Neural crest cell (in vitro differentiated cells): ENCODE measurements at regions not wholly inside any gene's neighbourhood (a gene's known extent, or its start where the extent isn't known, plus 50 kb on each side); places are given as distances from the start of the nearest gene placed in this dataset.

Experiments used
- DNase-seq: peaks from one replicate; pipeline ENCODE4 v3.0.0; 2021; ENCODE audit warnings: low read depth, mixed read lengths, low spot score
- H3K27ac Mint-ChIP-seq: one replicate; pipeline ENCODE4 v1.8.0; 2021; ENCODE audit warnings: mild to moderate bottlenecking, mixed read lengths; ENCODE audit not compliant: unreplicated experiment
- H3K27me3 Mint-ChIP-seq: 2 replicates; pipeline ENCODE4 v1.8.0; 2021; ENCODE audit warnings: low read depth, mild to moderate bottlenecking, mixed read lengths
- H3K36me3 Mint-ChIP-seq: 2 replicates; pipeline ENCODE4 v1.8.0; 2021; ENCODE audit warnings: low read depth, mild to moderate bottlenecking, mixed read lengths
- H3K4me1 Mint-ChIP-seq: 2 replicates; pipeline ENCODE4 v1.8.0; 2021; ENCODE audit warnings: mixed read lengths
- H3K4me3 Mint-ChIP-seq: one replicate; pipeline ENCODE4 v1.8.0; 2021; ENCODE audit warnings: mild to moderate bottlenecking, mixed read lengths
- H3K9me3 Mint-ChIP-seq: 2 replicates; pipeline ENCODE4 v1.8.0; 2021; ENCODE audit warnings: mixed read lengths
- TF ChIP-seq, protein P1 (sequence below): fragments of 200-600 bp; sonication (generic); conservative IDR thresholded peaks from 2 replicates; pipeline ENCODE4 v1.5.0; 2021; ENCODE audit warnings: antibody characterized with exemption, mild to moderate bottlenecking

DNA sequence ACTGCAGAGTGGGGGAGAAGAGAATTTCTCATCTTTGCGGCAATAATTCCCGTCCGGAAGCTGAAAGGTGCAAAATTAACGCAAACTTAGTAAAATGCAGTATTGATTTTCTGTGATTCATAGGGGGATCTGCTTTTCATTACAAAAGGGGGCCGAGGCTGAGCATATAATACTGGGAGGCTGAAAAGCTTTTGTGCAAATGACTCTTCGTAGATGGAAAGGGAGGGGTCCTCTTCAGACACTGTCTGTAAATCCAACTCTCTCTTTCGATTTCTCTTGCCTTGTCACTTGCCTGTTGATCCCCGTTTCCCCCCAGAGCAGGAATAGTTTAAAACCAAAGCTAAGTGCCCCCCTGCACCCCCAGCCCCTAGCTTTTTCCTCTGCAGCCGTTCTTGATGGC lies 258.2 kb downstream of the VRK1 start:
- Mint-ChIP-seq H3K4me1 (peaks cover 26% of the 10 kb centered on the region), H3K4me3 (peak overlapping the region; percentile 58), H3K36me3 (no peaks in the 10 kb centered on the region), H3K9me3 (no peaks in the 10 kb centered on the region), H3K27ac (no peak overlapping the region), H3K27me3 (peaks cover 3% of the 10 kb centered on the region)
- no peak for DNase-seq
- TF ChIP-seq, protein P1, sequence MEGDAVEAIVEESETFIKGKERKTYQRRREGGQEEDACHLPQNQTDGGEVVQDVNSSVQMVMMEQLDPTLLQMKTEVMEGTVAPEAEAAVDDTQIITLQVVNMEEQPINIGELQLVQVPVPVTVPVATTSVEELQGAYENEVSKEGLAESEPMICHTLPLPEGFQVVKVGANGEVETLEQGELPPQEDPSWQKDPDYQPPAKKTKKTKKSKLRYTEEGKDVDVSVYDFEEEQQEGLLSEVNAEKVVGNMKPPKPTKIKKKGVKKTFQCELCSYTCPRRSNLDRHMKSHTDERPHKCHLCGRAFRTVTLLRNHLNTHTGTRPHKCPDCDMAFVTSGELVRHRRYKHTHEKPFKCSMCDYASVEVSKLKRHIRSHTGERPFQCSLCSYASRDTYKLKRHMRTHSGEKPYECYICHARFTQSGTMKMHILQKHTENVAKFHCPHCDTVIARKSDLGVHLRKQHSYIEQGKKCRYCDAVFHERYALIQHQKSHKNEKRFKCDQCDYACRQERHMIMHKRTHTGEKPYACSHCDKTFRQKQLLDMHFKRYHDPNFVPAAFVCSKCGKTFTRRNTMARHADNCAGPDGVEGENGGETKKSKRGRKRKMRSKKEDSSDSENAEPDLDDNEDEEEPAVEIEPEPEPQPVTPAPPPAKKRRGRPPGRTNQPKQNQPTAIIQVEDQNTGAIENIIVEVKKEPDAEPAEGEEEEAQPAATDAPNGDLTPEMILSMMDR = no peak

DNA sequence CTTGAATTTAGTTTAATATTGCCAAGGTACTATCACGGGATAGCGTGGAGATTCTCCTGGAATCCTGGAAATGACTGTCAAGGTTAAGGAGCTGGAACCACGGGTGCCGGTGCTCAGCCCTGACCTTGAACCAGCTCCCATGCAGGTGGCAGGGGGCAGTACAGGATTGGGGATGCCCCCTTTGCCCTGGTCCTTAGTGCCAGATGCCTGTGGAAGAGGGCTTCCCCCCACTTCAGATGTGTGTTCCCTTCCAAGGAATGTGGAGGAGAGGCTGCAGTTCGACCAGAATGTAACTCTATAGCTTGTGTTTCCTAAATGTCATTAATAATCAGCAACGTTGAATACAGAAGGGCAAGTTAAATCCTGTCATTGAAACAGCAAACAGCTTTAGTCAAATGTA lies 258.9 kb downstream of the VRK1 start:
- no peak for DNase-seq
- Mint-ChIP-seq H3K27me3 (peaks cover 3% of the 10 kb centered on the region), H3K4me3 (peak overlapping the region; percentile 1), H3K27ac (no peak overlapping the region), H3K4me1 (peaks cover 26% of the 10 kb centered on the region), H3K36me3 (no peaks in the 10 kb centered on the region), H3K9me3 (no peaks in the 10 kb centered on the region)
- TF ChIP-seq, protein P1 = no peak

DNA sequence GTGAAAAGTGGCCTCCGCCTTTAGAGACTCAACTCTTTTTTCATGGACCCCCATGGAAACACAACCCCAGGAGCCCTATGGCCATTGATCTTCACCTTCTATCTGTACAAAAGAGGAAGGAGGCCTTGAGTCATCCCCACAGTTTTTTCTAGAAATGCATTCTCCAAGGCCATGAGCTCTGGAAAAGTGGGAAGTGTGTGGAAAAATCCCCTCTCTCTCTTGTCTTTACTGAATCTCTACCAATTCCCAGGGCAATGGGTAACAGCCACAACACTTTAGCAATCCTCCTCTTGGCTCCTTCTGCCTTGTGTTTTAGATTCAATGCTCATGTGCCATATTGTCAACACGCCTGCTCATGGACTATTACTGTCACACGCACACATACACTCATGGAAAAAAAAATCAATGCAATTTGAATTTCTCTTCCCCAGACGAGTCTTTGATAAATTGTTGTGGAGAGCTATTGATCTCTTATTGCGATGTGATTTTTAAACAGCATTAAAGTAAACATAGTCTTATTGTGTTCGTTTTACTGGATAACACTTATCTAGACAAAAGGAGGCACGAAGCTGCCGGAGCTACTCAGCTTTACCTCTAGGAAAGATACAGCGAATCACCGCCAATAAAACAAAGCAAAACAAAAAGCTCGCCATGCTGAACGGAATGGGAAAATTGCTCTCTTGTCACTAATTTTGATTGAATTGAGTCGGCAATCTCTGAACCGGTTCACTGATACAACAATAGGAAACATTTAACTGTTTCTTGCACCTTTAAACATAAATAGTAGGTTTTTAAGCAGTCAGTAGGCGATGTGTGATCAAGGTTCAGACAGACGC lies 260.3 kb downstream of the VRK1 start:
- H3K4me1 Mint-ChIP-seq = peaks cover 26% of the 10 kb centered on the region
- DNase-seq = no peak
- no peak overlapping the region for H3K27ac Mint-ChIP-seq
- H3K36me3 Mint-ChIP-seq = no peaks in the 10 kb centered on the region
- no peak overlapping the region for H3K4me3 Mint-ChIP-seq
- peaks cover 3% of the 10 kb centered on the region for H3K27me3 Mint-ChIP-seq
- TF ChIP-seq, protein P1 = no peak
- no peaks in the 10 kb centered on the region for H3K9me3 Mint-ChIP-seq

DNA sequence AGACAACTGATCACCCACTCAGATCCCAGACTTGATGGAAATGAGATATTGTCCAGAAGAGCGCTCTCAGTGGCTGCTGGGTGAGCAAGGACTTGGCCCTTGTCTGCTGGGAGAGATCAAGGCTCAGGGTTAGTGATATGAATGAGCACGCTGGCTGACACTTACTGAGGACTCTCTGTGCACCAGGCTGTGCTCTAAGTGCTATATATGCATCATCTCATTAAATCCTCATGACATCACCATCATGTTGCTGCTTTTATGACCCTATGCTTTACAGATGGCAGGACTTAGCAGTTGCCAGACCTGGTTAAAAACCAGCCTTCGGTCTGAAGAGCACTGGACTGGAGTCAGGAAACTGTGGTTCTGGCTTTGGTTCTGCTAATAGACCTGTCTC lies 260.9 kb downstream of the VRK1 start:
- Mint-ChIP-seq H3K27me3 (peaks cover 3% of the 10 kb centered on the region), H3K9me3 (no peaks in the 10 kb centered on the region), H3K36me3 (no peaks in the 10 kb centered on the region), H3K27ac (no peak overlapping the region), H3K4me3 (no peak overlapping the region), H3K4me1 (peaks cover 26% of the 10 kb centered on the region)
- DNase-seq = no peak
- TF ChIP-seq, protein P1 = no peak

DNA sequence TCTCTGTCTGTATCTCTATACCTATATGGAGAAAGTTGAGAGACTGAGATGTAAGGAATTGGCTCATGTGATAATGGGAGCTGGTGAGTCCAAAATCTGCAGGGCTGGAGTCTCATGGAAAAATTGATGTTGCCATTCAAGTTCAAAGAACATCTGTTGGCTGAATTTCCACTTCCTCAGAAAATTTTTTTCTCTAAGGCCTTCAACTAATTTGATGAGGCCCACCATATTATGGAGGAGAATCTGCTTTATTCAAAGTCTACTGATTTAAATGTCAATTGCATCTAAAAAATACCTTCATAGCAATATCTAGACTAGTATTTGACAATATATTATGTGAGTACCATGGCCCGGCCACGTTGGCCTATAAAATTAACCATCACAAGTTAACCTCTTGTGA lies 261.4 kb downstream of the VRK1 start:
- peak overlapping the region; percentile 60 for H3K27ac Mint-ChIP-seq
- H3K4me3 Mint-ChIP-seq = no peak overlapping the region
- H3K27me3 Mint-ChIP-seq = peaks cover 3% of the 10 kb centered on the region
- H3K4me1 Mint-ChIP-seq = peaks cover 26% of the 10 kb centered on the region
- DNase-seq = no peak
- H3K36me3 Mint-ChIP-seq = no peaks in the 10 kb centered on the region
- H3K9me3 Mint-ChIP-seq = no peaks in the 10 kb centered on the region
- TF ChIP-seq, protein P1 = no peak
